PC-3 (cell line): ENCODE measurements at regions not wholly inside any gene's neighbourhood (a gene's known extent, or its start where the extent isn't known, plus 50 kb on each side); places are given as distances from the start of the nearest gene placed in this dataset.

ENCODE experiments used
- CTCF ChIP-seq: fragments of 300-600 bp; sonication (generic); conservative IDR thresholded peaks from 2 replicates; pipeline ENCODE4 v1.5.1; 2017; ENCODE audit warnings: antibody characterized with exemption, low read depth, mild to moderate bottlenecking, low read length
- EZH2 ChIP-seq: fragments of 300-600 bp; sonication (generic); IDR thresholded peaks from one replicate; pipeline ENCODE4 v1.6.1; 2017; ENCODE audit warnings: antibody characterized with exemption, mild to moderate bottlenecking, low read length; ENCODE audit not compliant: unreplicated experiment
- EZH2phosphoT487 ChIP-seq: fragments of 300-600 bp; sonication (generic); IDR thresholded peaks from 2 replicates; pipeline ENCODE4 v1.6.1; 2018; ENCODE audit warnings: mild to moderate bottlenecking, antibody characterized with exemption, low read length, borderline replicate concordance

GRCh38 chr18:70645971-70646370 is 357.1 kb downstream of the SOCS6 start:
- TF ChIP-seq CTCF (no peak), EZH2 (no peak), EZH2phosphoT487 (no peak)
